Liver (tissue), 3 donors: ENCODE measurements at regions not wholly inside any gene's neighbourhood (a gene's known extent, or its start where the extent isn't known, plus 50 kb on each side); places are given as distances from the start of the nearest gene placed in this dataset.

Source experiments
- CTCF ChIP-seq: fragments of 150-350 bp; IDR thresholded peaks from 2 replicates; pipeline ENCODE4 v1.5.1; 2017; ENCODE audit warnings: improper control_type of control experiment, low read depth, low read length; ENCODE audit not compliant: missing input control
- FOXA1 ChIP-seq: IDR thresholded peaks from 2 replicates; pipeline ENCODE4 v1.6.1; 2016; ENCODE audit warnings: antibody characterized with exemption
- HNF4A ChIP-seq, 2 donors: conservative IDR thresholded peaks; 2 replicates each; pipeline ENCODE4 v1.6.1; 2016; ENCODE audit warnings: antibody characterized with exemption in 2 of 2, mild to moderate bottlenecking in 2 of 2
- RAD21 ChIP-seq, 2 donors: IDR thresholded peaks; 2 replicates each; pipeline ENCODE4 v1.6.1; 2016; ENCODE audit warnings: antibody characterized with exemption in 2 of 2, mild to moderate bottlenecking in 2 of 2
- TAF1 ChIP-seq: conservative IDR thresholded peaks from 2 replicates; pipeline ENCODE4 v1.6.1; 2016; ENCODE audit warnings: antibody characterized with exemption, mild to moderate bottlenecking
- YY1 ChIP-seq: IDR thresholded peaks from 2 replicates; pipeline ENCODE4 v1.6.1; 2016; ENCODE audit warnings: antibody characterized with exemption, mild to moderate bottlenecking
- TF ChIP-seq, protein P1 (sequence below): IDR thresholded peaks from 2 replicates; pipeline ENCODE4 v1.6.1; 2016; ENCODE audit warnings: antibody characterized with exemption, mild to moderate bottlenecking
- TF ChIP-seq, protein P2 (sequence below): IDR thresholded peaks from 2 replicates; pipeline ENCODE4 v1.6.1; 2016; ENCODE audit warnings: antibody characterized with exemption
- donor health status: healthy.
- donor health status: healthy.

DNA sequence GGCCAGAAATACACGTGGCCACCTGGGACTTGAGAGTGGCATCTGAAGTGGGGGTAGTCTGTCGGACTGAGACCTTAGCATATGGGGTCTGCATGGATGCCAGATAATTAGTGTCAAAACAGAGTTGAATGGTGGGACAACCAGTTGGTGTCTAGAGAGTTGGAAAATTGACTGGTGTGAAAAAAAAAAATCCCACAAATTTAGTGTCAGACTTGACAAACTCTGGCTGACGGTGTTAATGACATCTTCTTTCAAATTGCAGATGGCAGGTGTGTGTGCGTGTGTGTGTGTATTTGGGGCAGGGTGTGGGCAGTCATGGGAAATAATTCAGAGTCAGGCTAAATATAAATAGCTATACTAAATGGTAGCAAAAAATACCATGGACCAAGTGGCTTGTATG, 365.4 kb upstream of the RGPD4 start:
- no peak for TF ChIP-seq HNF4A (conservative IDR thresholded peaks at IDR 0.05)
- TF ChIP-seq CTCF: no peak
- TF ChIP-seq FOXA1: no peak
- no peak for TF ChIP-seq YY1
- TF ChIP-seq RAD21 (IDR thresholded peaks at IDR 0.05): no peak
- TF ChIP-seq TAF1: no peak
- TF ChIP-seq, protein P1, sequence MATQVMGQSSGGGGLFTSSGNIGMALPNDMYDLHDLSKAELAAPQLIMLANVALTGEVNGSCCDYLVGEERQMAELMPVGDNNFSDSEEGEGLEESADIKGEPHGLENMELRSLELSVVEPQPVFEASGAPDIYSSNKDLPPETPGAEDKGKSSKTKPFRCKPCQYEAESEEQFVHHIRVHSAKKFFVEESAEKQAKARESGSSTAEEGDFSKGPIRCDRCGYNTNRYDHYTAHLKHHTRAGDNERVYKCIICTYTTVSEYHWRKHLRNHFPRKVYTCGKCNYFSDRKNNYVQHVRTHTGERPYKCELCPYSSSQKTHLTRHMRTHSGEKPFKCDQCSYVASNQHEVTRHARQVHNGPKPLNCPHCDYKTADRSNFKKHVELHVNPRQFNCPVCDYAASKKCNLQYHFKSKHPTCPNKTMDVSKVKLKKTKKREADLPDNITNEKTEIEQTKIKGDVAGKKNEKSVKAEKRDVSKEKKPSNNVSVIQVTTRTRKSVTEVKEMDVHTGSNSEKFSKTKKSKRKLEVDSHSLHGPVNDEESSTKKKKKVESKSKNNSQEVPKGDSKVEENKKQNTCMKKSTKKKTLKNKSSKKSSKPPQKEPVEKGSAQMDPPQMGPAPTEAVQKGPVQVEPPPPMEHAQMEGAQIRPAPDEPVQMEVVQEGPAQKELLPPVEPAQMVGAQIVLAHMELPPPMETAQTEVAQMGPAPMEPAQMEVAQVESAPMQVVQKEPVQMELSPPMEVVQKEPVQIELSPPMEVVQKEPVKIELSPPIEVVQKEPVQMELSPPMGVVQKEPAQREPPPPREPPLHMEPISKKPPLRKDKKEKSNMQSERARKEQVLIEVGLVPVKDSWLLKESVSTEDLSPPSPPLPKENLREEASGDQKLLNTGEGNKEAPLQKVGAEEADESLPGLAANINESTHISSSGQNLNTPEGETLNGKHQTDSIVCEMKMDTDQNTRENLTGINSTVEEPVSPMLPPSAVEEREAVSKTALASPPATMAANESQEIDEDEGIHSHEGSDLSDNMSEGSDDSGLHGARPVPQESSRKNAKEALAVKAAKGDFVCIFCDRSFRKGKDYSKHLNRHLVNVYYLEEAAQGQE: no peak
- TF ChIP-seq, protein P2, sequence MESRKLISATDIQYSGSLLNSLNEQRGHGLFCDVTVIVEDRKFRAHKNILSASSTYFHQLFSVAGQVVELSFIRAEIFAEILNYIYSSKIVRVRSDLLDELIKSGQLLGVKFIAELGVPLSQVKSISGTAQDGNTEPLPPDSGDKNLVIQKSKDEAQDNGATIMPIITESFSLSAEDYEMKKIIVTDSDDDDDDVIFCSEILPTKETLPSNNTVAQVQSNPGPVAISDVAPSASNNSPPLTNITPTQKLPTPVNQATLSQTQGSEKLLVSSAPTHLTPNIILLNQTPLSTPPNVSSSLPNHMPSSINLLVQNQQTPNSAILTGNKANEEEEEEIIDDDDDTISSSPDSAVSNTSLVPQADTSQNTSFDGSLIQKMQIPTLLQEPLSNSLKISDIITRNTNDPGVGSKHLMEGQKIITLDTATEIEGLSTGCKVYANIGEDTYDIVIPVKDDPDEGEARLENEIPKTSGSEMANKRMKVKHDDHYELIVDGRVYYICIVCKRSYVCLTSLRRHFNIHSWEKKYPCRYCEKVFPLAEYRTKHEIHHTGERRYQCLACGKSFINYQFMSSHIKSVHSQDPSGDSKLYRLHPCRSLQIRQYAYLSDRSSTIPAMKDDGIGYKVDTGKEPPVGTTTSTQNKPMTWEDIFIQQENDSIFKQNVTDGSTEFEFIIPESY: no peak
